OCI-LY3 (cell line): ENCODE measurements at regions not wholly inside any gene's neighbourhood (a gene's known extent, or its start where the extent isn't known, plus 50 kb on each side); places are given as distances from the start of the nearest gene placed in this dataset.

Experiments
- H2AFZ ChIP-seq: fragments of 200-600, 300-600 bp; shearing (Covaris generic); 2 replicates; pipeline ENCODE4 v1.6.0; 2014; ENCODE audit warnings: antibody characterized with exemption, low read depth, low read length
- H3K27ac ChIP-seq: fragments of 200-600, 300-600 bp; sonication (generic); 2 replicates; pipeline ENCODE4 v1.5.1; 2014; ENCODE audit warnings: mild to moderate bottlenecking, low read length, moderate library complexity, mixed read lengths
- H3K27me3 ChIP-seq: fragments of 200-600, 300-600 bp; sonication (generic); 2 replicates; pipeline ENCODE4 v1.6.1; 2014; ENCODE audit warnings: low read depth, low read length, mixed read lengths
- H3K36me3 ChIP-seq: fragments of 200-600, 300-600 bp; sonication (generic); replicated peaks from 2 replicates; pipeline ENCODE3; 2014; ENCODE audit warnings: low read depth, low read length, mixed read lengths
- H3K4me1 ChIP-seq: fragments of 300-600, 200-600 bp; sonication (generic); 2 replicates; pipeline ENCODE4 v1.6.1; 2014; ENCODE audit warnings: low read length, mixed read lengths
- H3K4me2 ChIP-seq: fragments of 200-600, 300-600 bp; sonication (generic); 2 replicates; pipeline ENCODE4 v1.6.1; 2014; ENCODE audit warnings: low read length, mixed read lengths
- H3K4me3 ChIP-seq: fragments of 300-600, 200-600 bp; sonication (generic); 2 replicates; pipeline ENCODE4 v1.5.1; 2014; ENCODE audit warnings: antibody characterized with exemption, mild to moderate bottlenecking, low read length, moderate library complexity
- H3K79me2 ChIP-seq: fragments of 300-600, 200-600 bp; shearing (Covaris generic); 2 replicates; pipeline ENCODE4 v1.6.1; 2014; ENCODE audit warnings: mild to moderate bottlenecking, low read length, mixed read lengths
- H3K9ac ChIP-seq: fragments of 300-600, 200-600 bp; shearing (Covaris generic); 2 replicates; pipeline ENCODE4 v1.6.0; 2014; ENCODE audit warnings: mild to moderate bottlenecking, low read length, moderate library complexity
- H3K9me3 ChIP-seq: fragments of 200-600, 300-600 bp; shearing (Covaris generic); 2 replicates; pipeline ENCODE4 v1.6.1; 2014; ENCODE audit warnings: low read length, mixed read lengths; ENCODE audit not compliant: insufficient read depth
- H4K20me1 ChIP-seq: fragments of 200-600, 300-600 bp; sonication (generic); 2 replicates; pipeline ENCODE4 v1.6.1; 2016; ENCODE audit warnings: low read length, mixed read lengths; ENCODE audit not compliant: insufficient read depth
- CTCF ChIP-seq: fragments of 200-600, 300-600 bp; sonication (generic); IDR thresholded peaks from 2 replicates; pipeline ENCODE4 v1.5.1; 2014; ENCODE audit warnings: antibody characterized with exemption, low read length, low read depth
- EZH2phosphoT487 ChIP-seq: fragments of 200-600 bp; shearing (Covaris generic); IDR thresholded peaks from 2 replicates; pipeline ENCODE4 v1.6.1; 2018; ENCODE audit warnings: antibody characterized with exemption, mixed run types, low read depth

- H3K4me2 ChIP-seq, result no peak overlapping the region
- TF ChIP-seq EZH2phosphoT487, result no peak
- TF ChIP-seq CTCF, result no peak
- H3K4me1 ChIP-seq, result peaks cover 2% of the 10 kb centered on the region; the same call in 1 of the 2 replicates
- H4K20me1 ChIP-seq, result no peaks in the 10 kb centered on the region
- H3K9ac ChIP-seq, result no peak overlapping the region
- H3K36me3 ChIP-seq, result no peaks in the 10 kb centered on the region
- H3K9me3 ChIP-seq, result no peaks in the 10 kb centered on the region
- H3K27ac ChIP-seq, result no peak overlapping the region
- H2AFZ ChIP-seq, result no peak overlapping the region
- no peaks in the 10 kb centered on the region for H3K79me2 ChIP-seq
- no peaks in the 10 kb centered on the region for H3K27me3 ChIP-seq
- no peak overlapping the region for H3K4me3 ChIP-seq
These were observed 344.8 kb upstream of the KAZN start for GRCh38 chr1:14253676-14254075.

DNA sequence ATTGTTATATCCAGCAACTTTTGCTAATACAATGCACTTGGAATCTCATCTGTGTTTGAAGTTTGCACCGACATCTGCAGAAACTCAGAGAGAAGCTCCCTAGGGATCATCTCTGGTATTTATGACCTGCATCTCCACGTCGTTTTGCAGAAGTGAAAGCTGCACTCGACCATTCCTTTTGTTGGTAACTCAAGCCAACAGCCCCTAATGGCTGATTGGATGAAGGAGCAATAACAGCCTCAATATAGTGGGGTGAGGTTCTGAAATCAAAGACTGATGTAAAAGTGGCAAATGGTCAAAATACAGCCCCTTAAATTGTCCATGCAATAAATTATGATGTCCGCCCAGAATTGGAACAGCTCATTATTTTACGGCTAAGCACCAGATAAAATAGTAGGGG, 344.2 kb upstream of the KAZN start:
- Histone ChIP-seq H3K9ac (no peak overlapping the region), H2AFZ (no peak overlapping the region), H3K4me3 (no peak overlapping the region), H4K20me1 (no peaks in the 10 kb centered on the region), H3K36me3 (no peaks in the 10 kb centered on the region), H3K27ac (no peak overlapping the region), H3K79me2 (no peaks in the 10 kb centered on the region), H3K4me2 (no peak overlapping the region), H3K27me3 (no peaks in the 10 kb centered on the region), H3K4me1 (peaks cover 2% of the 10 kb centered on the region; the same call in 1 of the 2 replicates), H3K9me3 (no peaks in the 10 kb centered on the region)
- no peak for TF ChIP-seq CTCF
- no peak for TF ChIP-seq EZH2phosphoT487

- Histone ChIP-seq H3K27me3 (no peaks in the 10 kb centered on the region), H3K4me3 (no peak overlapping the region), H3K9ac (no peak overlapping the region), H3K36me3 (no peaks in the 10 kb centered on the region), H3K4me1 (peaks cover 2% of the 10 kb centered on the region; the same call in 1 of the 2 replicates), H4K20me1 (no peaks in the 10 kb centered on the region), H3K4me2 (no peak overlapping the region), H2AFZ (no peak overlapping the region), H3K27ac (no peak overlapping the region), H3K9me3 (no peaks in the 10 kb centered on the region), H3K79me2 (no peaks in the 10 kb centered on the region)
- no peak for TF ChIP-seq EZH2phosphoT487
- no peak for TF ChIP-seq CTCF
These were observed 343.3 kb upstream of the KAZN start for GRCh38 chr1:14255233-14255632.

GRCh38 chr1:14255711-14256110, 342.8 kb upstream of the KAZN start:
- no peaks in the 10 kb centered on the region for H4K20me1 ChIP-seq
- no peak overlapping the region for H2AFZ ChIP-seq
- H3K27me3 ChIP-seq, result no peaks in the 10 kb centered on the region
- no peaks in the 10 kb centered on the region for H3K9me3 ChIP-seq
- no peak overlapping the region for H3K9ac ChIP-seq
- H3K36me3 ChIP-seq, result no peaks in the 10 kb centered on the region
- H3K4me3 ChIP-seq, result no peak overlapping the region
- H3K79me2 ChIP-seq, result no peaks in the 10 kb centered on the region
- H3K4me2 ChIP-seq, result no peak overlapping the region
- no peak overlapping the region for H3K27ac ChIP-seq
- peaks cover 2% of the 10 kb centered on the region; the same call in 1 of the 2 replicates for H3K4me1 ChIP-seq
- TF ChIP-seq EZH2phosphoT487 (no peak), CTCF (no peak)
